ENCODE measurements at regions not wholly inside any gene's neighbourhood (a gene's known extent, or its start where the extent isn't known, plus 50 kb on each side); places are given as distances from the start of the nearest gene placed in this dataset.

DNA sequence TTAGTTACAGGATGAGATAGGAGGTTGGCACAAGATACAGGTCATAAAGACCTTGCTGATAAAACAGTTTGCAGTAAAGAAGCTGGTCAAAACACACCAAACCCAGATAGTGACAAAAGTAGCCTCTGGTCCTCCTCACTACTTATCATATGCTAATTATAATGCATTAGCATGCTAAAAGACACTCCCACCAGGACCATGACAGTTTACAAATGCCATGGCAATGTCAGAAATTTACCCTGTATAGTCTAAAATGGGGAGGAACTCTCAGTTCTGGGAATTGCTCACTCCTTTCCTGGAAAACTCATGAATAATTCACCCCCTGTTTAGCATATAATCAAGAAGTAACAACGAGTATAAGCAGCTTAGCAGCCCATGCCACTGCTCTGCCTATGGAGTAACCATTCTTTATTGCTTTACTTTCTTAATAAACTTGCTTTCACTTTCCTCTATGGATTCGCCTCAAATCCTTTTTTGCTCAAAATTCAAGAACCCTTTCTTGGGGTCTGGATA is 1254.4 kb downstream of the PCDH7 start:
- DNase-seq (ENCODE audit: insufficient read length, low spot score) (no peak), FAIRE-seq (no peak)

DNA sequence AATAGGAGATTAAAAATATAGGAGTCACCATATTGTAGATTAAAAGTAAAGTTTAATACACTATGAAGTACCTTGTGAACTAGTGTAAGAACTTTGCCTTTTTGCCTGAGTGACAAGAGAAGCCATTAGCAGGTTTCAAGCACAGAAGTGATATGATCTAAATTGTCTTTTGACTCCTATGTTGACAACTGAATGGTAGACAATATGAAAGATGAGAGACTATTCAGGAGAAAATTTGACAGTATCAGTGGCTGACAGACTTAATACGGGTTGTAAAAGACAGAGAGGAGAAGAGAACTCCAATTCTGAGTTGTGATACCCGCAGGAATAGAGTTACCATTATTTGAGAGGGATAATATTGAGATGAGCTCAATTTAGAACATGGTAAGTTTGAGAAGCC is 1259.8 kb downstream of the PCDH7 start:
- DNase-seq (ENCODE audit: insufficient read length, low spot score), result no peak
- FAIRE-seq, result no peak

- FAIRE-seq (no peak), DNase-seq (ENCODE audit: insufficient read length, low spot score) (no peak)
Measured at GRCh38 chr4:31983246-31983645, 1263.1 kb downstream of the PCDH7 start.

DNA sequence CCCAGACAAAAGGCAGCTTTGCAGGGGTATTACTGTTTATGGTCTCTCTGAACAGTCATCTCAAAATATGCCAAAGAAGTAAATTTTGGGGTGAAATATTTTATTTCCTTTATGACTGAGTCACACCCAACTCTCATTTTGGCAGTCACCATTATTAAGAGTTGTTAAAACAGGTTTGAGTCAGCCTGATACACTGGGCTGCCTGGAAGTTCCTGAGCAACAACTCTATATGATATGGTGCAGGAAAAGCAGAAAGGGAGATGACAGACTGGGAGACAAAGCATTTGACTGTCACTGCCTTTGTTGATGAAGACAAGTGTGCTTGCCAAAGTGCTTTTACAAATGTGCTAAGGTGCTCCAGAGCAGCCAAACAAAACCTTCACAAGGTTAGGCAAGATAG is 1263.5 kb downstream of the PCDH7 start:
- DNase-seq (ENCODE audit: insufficient read length, low spot score) (no peak), FAIRE-seq (no peak)

GRCh38 chr4:31984872-31985271 is 1264.7 kb downstream of the PCDH7 start:
- FAIRE-seq (no peak), DNase-seq (ENCODE audit: insufficient read length, low spot score) (no peak)

- FAIRE-seq (no peak), DNase-seq (ENCODE audit: insufficient read length, low spot score) (no peak)
Measured at GRCh38 chr4:31995943-31996901, 1276.1 kb downstream of the PCDH7 start.

GRCh38 chr4:31998807-31999206 is 1278.6 kb downstream of the PCDH7 start:
- FAIRE-seq, result no peak
- DNase-seq (ENCODE audit: insufficient read length, low spot score), result no peak

DNA sequence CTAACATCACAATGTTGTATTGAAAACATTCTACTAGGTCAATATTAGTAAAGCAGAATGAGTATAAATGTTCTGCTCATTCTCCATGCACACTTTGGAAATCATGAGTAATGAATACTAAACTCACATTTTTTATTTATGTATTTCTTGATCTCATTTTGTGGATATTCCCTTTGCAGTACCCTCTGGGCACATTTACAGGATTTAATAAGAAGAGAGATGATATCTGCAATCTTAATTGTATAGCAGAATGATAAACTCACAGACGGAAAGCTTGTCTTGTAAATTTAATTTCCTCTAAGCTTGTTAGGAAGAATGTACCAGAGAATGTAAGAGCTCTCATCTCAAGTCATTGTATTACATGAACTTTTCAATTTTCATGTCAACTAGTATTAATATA is 1279.7 kb downstream of the PCDH7 start:
- FAIRE-seq, result no peak
- DNase-seq (ENCODE audit: insufficient read length, low spot score), result no peak

GRCh38 chr4:32000846-32001488 is 1280.8 kb downstream of the PCDH7 start:
- DNase-seq (ENCODE audit: insufficient read length, low spot score) (no peak), FAIRE-seq (no peak)

DNA sequence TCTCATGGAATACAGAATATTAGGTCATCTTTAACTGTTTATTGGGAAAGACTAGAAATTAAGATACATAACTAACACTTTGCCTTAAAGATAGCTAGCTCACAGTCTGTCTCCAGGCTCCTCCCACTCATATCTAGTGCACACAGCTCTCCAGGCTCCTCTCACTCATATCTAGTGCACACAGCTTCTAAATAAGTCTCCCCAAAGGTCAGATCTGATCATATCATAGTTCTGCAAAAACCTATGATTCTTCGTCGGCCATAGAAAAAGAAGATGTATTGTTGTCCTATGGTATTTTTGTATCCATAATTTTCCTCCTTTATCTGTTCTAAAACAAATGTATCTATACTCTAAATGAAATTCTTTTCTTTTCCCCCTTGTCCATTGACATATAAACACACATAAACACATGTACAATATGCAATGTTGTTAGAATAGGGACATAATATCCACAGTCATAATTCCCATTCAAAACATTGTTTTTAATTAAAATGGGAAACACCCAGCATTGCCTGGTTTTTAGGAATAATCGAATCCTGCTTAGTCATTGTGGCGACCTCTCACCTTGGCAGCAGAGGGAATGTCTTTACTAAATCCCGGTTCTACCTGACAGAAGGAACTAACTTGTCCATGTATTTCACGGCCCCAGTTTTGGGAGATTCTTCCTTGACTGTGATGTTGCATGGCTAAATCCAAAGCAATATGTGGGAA is 1282.0 kb downstream of the PCDH7 start:
- FAIRE-seq, result no peak
- DNase-seq (ENCODE audit: insufficient read length, low spot score), result no peak

GRCh38 chr4:32003548-32003947 is 1283.4 kb downstream of the PCDH7 start:
- DNase-seq (ENCODE audit: insufficient read length, low spot score), result no peak
- no peak for FAIRE-seq

DNA sequence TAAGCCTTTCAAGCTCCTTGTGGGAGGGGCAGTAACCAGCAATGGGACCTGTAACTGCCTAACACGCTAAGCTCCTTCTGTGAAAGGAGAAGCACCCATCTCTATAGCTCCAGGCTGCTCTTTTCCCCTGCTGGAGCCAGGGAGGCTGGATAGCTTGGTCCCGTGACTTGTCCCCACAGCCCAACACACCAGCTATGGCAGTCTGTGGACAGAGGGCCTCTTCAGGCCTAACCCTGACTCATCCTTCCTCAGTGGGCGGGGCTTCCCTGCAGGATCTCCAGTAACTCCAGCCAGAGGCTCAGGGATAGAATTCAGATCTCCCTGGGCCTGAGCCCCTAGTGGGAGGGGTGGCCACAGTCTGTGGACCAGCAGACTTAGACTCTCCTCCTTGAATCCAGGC is 1290.1 kb downstream of the PCDH7 start:
- DNase-seq (ENCODE audit: insufficient read length, low spot score) (no peak), FAIRE-seq (no peak)

DNA sequence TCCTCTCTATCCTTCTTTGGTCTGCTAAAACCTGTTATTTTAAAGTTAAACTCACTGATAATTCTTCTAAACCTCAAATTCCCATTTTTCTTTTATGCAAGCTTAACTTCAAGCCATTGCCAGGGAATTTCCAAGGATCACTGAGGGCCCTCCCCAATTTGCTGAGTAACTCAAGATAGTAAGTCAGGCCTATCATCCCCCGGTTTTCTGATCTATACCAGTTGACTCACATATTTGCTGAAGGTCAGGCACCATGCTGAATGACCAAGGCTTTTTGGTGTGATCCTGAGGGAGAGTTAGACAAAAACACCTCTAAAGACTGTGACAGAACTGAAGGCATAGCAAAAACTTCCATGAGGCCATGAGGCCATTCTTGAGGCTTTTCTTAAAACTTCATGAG is 1301.9 kb downstream of the PCDH7 start:
- FAIRE-seq (no peak), DNase-seq (ENCODE audit: insufficient read length, low spot score) (no peak)

GRCh38 chr4:32025851-32026459 is 1305.8 kb downstream of the PCDH7 start:
- no peak for DNase-seq (ENCODE audit: insufficient read length, low spot score)

GRCh38 chr4:32030406-32030805 is 1310.2 kb downstream of the PCDH7 start:
- no peak for FAIRE-seq
- DNase-seq (ENCODE audit: insufficient read length, low spot score), result no peak

More at GRCh38 chr4:32025851-32026459, 1305.8 kb downstream of the PCDH7 start:
- no peak for FAIRE-seq

- FAIRE-seq, result no peak
Measured at GRCh38 chr4:32031026-32031425, 1310.9 kb downstream of the PCDH7 start.

GRCh38 chr4:32032136-32032672 is 1312.0 kb downstream of the PCDH7 start:
- FAIRE-seq, result no peak
- no peak for DNase-seq (ENCODE audit: insufficient read length, low spot score)

More at GRCh38 chr4:32031026-32031425, 1310.9 kb downstream of the PCDH7 start:
- no peak for DNase-seq (ENCODE audit: insufficient read length, low spot score)

DNA sequence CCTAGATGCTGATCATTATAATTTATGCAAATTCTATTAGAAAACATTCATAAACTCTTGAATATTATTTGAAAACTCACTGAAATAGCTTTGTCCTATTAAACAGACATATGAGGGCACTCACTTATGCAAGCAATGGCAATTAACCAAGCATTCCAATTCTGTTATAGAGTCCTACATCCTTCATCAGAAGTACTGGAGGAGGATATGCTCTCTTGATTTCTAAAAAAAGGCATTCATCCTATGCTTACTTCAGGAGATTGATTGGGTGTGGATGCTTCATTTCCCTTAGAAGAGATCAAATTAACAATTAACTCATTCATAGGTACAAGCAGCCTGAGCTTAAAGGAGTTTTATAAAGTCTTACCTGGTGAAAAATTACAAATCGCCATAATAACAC is 1317.2 kb downstream of the PCDH7 start:
- FAIRE-seq, result no peak
- DNase-seq (ENCODE audit: insufficient read length, low spot score), result no peak

- no peak for FAIRE-seq
Measured at GRCh38 chr4:32042486-32043247, 1322.5 kb downstream of the PCDH7 start.

GRCh38 chr4:32043248-32043633 is 1323.1 kb downstream of the PCDH7 start:
- FAIRE-seq (no peak), DNase-seq (ENCODE audit: insufficient read length, low spot score) (no peak)

More at GRCh38 chr4:32042486-32043247, 1322.5 kb downstream of the PCDH7 start:
- DNase-seq (ENCODE audit: insufficient read length, low spot score), result no peak

Measured in GM19239 (cell line).